ENCODE measurements at regions not wholly inside any gene's neighbourhood (a gene's known extent, or its start where the extent isn't known, plus 50 kb on each side); places are given as distances from the start of the nearest gene placed in this dataset.
A peak's percentile ranks its signal among the peaks of the same experiment; 100 is the strongest.

DNA sequence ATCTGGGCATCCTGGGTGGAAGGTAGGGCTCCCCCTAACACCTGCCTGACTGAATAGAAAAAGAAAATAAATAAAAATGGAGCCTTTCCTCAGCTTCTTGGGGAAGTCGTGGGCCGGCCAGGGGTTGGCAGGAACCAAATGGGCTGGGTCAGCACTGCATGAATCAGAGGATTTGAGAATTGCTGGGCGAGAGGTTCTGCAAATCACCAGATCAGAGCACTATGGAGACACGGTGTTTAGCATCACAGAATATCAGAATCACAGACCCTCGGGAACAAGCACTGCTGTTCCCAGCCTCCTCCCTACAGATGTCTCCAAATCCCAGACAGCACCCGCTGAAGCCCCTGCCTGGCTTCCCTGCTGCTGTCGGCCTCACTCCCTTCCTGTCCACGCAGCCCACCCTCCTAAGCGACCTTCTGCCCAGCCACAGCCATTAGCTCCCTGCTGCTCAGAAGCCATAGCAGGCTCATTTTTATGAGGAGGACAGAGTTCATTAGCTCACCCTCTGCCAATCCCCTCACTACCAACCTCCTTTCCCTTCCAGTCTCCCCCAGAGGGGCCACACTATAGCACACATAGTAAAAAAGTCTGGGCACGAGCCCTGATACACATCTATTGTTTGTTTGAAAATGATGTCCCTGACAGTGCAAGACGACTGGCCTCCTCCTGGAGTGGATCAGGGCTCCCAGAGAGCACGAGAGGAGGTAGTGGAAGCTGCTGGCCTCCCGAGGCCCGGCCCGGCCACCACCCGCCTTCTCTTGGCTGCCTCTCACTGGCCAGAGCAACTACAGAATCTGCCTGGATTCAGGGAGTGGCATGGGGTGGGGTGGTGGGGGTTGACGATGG lies 64.6 kb upstream of the TAF1B start:
- Mint-ChIP-seq H3K4me3 (no peak overlapping the region), H3K4me1 (peaks cover 43% of the 10 kb centered on the region)

DNA sequence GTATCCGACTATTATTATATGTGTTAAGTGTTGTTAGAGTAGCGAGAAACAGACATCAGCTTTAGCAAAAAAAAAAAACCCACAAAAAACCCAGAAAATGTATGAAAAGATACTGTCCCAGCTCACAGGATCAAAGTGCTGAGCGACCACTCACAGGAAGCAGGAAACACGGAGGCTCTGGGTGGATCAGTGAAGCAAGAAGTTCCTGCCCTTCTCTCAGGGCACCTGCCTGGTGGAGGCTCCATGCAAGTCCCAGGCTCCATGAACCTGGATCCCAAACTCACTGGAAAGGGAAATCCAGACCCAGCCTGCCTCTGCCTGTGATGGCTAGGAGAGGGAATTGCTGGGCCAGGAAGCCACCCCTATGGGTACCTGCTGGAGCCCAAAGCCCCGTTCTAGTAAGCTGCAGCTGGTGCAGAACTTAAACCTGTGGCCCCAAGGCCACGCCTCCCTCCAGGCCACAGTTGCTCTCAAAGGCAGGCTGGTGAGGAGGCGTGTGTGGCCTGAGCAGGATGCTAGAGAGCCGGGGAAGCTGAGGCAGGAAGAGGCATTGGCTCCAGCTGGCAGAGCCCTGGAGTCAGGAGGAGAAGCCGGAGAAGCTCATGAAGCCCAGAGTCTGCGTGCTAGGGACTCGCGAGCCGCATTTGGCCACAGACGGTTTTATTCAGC lies 63.5 kb upstream of the TAF1B start:
- H3K4me1 Mint-ChIP-seq = peaks cover 49% of the 10 kb centered on the region
- no peaks in the 10 kb centered on the region for H3K36me3 Mint-ChIP-seq
- no peak overlapping the region for H3K4me3 Mint-ChIP-seq
- peak overlapping the region; percentile 46 for H3K27ac Mint-ChIP-seq
- no peaks in the 10 kb centered on the region for H3K9me3 Mint-ChIP-seq
- H3K27me3 Mint-ChIP-seq = no peaks in the 10 kb centered on the region

More for the DNA sequence above, 64.6 kb upstream of the TAF1B start:
- Mint-ChIP-seq H3K27me3 (no peaks in the 10 kb centered on the region), H3K36me3 (no peaks in the 10 kb centered on the region), H3K9me3 (no peaks in the 10 kb centered on the region), H3K27ac (no peak overlapping the region)

DNA sequence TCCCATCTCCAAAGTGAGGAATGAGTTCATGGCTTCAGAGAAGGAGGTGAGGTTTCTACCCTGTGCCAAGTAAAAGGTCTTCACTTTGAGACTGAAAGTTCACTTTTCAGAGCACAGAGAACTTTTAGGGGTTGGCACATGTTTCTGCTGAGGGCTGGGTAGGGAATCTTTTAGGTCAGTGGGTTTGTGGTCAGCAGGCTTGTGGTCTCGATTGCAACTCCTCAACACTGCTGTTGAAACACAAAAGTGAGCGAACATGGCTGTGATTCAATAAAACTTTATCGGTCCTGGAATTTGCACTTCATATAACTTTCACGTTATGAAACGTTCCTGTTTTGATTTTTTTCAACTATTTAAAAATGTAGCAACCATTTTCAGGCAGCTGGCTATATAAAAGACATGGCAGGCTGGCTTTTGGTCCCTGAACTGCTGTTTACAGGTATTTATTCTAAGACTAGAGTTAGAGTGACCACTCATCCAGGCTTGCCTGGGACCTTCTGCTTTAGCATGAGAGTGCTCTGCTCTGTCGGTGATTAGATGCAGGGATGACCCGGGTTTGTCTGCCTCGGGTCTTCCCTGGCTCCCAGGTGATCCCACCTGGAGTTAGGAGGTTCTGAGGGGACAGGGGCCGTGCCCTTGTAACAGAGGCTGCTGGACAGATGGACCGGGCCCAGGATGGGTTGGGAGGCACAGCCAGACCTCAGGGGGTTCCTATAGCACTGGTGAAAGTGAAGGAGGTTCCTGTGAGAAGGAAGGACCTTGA lies 62.7 kb upstream of the TAF1B start:
- Mint-ChIP-seq H3K4me3 (no peak overlapping the region), H3K4me1 (peaks cover 49% of the 10 kb centered on the region), H3K9me3 (no peaks in the 10 kb centered on the region), H3K27me3 (no peaks in the 10 kb centered on the region), H3K36me3 (no peaks in the 10 kb centered on the region), H3K27ac (no peak overlapping the region)

DNA sequence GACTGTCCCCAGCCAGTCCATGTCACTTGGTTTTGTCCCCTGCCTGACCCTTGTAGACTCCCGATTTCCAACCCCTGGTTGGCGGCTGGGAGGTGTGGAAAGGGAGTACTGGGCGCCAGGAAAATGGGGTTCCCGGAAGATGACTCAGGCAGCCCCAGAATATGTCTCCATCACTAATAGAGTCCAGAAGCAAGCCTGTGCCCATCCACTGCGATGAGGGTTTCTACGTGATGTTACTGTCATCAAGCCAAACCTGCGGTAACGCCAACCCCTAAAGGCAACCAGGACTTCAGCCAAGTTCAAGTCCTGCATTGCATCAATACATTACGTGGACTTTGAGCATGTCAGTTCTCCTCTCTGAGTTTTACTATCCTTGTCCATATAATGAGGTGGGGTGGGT lies 62.0 kb upstream of the TAF1B start:
- H3K9me3 Mint-ChIP-seq = no peaks in the 10 kb centered on the region
- no peaks in the 10 kb centered on the region for H3K36me3 Mint-ChIP-seq
- H3K27me3 Mint-ChIP-seq = no peaks in the 10 kb centered on the region
- no peak overlapping the region for H3K27ac Mint-ChIP-seq
- H3K4me3 Mint-ChIP-seq = no peak overlapping the region
- H3K4me1 Mint-ChIP-seq = peaks cover 49% of the 10 kb centered on the region

DNA sequence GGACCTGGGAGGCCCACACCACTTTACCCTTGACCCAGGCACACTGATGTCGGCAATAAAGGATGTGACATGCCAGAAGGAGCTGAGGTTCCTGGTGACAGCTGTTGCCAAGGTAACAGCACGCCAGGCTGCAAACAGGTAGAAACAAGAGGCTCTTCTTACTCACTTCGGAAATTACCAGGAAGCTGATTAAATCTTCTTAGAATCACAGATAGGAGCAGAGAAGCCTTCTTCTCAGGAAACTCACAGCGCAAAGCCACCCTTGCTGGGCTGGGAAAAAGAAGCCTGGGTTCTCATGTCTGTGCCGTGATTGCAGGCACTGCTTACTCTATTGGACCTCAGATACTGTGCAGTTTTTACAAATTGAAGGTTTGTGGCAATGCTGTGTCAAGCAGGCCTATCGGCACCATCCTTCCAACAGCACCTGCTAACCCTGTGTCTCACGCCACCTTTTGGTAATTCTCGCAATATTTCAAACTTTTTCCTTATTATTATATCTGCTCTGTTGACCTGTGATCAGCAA lies 61.0 kb upstream of the TAF1B start:
- peak overlapping the region; percentile 48 for H3K4me3 Mint-ChIP-seq
- no peaks in the 10 kb centered on the region for H3K9me3 Mint-ChIP-seq
- peaks cover 51% of the 10 kb centered on the region for H3K4me1 Mint-ChIP-seq
- peak overlapping the region; percentile 92 for H3K27ac Mint-ChIP-seq
- H3K36me3 Mint-ChIP-seq = no peaks in the 10 kb centered on the region
- H3K27me3 Mint-ChIP-seq = no peaks in the 10 kb centered on the region

DNA sequence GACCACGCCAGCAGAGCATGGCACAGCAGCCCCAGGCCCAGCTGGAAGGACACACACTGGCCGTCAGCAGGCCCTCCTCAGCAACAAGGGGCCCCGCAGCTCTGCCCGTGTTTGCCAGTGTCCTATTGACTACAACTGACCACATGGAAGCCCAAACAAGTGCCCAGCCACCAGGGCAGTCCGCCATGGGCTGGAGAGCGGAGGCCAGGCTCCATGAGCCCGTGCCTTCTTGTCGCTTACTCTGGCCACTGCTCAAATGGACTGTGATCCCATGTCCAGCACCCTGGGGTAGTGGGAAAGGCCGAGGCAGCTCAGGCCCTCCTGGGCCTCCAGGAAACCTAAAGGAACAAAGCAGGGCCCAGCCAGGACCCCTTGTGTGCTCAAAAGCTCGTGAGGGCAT lies 53.9 kb upstream of the TAF1B start:
- no peak overlapping the region for H3K27ac Mint-ChIP-seq

DNA sequence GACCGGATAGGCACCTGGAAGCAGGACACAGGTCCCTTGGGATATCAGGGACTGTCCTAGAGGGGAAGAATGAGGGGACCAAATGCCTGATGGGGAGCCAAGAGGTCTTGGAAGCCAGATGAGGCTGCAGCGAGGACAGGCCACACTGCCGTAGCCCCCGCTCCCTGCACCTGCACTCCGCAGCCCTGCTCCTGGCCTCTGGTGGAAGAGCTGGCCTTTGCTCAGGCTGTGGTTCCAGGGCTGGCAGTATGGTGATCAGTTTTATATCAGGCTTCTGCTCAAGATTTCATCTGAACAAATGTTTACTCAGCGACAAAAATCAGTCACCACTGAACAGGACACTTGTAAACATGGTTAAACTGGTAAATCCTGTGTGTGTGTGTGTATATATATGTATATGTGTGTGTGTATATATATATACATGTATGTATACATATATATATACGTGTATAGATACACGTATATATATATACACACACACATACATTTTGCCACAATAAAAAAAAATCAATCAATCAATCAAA lies 52.5 kb upstream of the TAF1B start:
- H3K4me3 Mint-ChIP-seq = no peak overlapping the region
- no peaks in the 10 kb centered on the region for H3K27me3 Mint-ChIP-seq
- H3K36me3 Mint-ChIP-seq = no peaks in the 10 kb centered on the region
- H3K27ac Mint-ChIP-seq = no peak overlapping the region
- H3K4me1 Mint-ChIP-seq = peaks cover 6% of the 10 kb centered on the region
- H3K9me3 Mint-ChIP-seq = no peaks in the 10 kb centered on the region

More for the DNA sequence above, 53.9 kb upstream of the TAF1B start:
- no peaks in the 10 kb centered on the region for H3K9me3 Mint-ChIP-seq
- no peaks in the 10 kb centered on the region for H3K27me3 Mint-ChIP-seq
- H3K36me3 Mint-ChIP-seq = no peaks in the 10 kb centered on the region
- no peak overlapping the region for H3K4me3 Mint-ChIP-seq
- H3K4me1 Mint-ChIP-seq = peaks cover 9% of the 10 kb centered on the region

DNA sequence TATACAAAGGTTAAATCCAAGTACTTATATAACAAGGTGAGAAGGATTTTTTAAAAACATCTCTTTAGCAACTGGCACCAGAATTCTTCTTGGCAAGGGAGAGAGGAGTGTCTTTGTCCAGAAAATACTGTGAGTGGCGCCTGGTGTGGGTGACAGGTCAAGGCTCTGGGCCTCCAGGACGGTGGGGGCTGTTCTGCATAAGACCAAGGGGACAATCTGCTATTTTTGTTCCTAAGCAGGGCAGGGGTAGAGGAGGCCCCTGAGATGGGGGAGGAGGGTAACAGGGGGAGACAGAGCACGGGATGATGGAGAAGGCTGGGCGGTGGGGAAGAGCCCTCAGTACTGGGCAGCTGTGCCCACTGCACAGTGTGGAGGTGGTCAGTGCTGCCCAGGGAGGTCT lies 51.6 kb upstream of the TAF1B start:
- no peak overlapping the region for H3K4me3 Mint-ChIP-seq
- no peaks in the 10 kb centered on the region for H3K27me3 Mint-ChIP-seq
- H3K4me1 Mint-ChIP-seq = peaks cover 6% of the 10 kb centered on the region
- no peaks in the 10 kb centered on the region for H3K36me3 Mint-ChIP-seq
- H3K9me3 Mint-ChIP-seq = no peaks in the 10 kb centered on the region
- no peak overlapping the region for H3K27ac Mint-ChIP-seq

DNA sequence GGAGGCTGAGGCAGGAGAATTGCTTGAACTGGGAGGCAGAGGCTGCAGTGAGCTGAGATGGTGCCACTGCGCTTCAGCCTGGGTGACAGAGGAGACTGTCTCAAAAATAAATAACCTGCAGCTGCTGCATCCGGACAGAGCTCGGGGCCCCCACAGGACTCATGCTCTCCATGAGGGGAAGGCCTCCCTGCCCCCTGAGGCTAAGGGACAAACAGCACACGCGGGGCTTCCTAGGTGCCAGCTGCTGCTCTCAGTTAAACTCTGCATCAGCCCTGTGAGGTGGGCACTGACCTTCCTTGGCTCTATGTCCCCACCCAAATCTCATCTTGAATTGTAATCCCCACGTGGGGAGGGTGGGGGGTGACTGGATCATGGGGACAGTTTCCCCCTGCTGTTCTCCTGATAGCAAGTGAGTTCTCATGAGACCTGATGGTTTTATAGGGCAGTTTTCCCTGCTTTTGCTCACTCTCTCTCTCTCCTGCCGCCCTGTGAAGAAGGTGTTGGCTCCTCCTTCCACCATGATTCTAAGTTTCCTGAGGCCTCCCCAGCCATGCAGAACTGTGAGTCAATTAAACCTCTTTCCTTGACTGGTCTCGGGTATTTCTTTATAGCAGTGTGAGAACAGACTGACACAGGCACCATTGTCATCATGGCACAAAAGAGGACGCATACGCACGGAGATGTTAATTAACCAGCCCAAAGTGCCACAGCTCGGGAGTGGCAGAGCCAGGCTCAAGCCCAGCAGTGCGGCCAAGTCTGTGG lies 49.9 kb upstream of the TAF1B start:
- Mint-ChIP-seq H3K27ac (no peak overlapping the region), H3K9me3 (no peaks in the 10 kb centered on the region), H3K4me1 (no peaks in the 10 kb centered on the region), H3K27me3 (no peaks in the 10 kb centered on the region), H3K36me3 (no peaks in the 10 kb centered on the region), H3K4me3 (no peak overlapping the region)

Data from activated naive CD4-positive, alpha-beta T cell treated with anti-CD3 and anti-CD28 coated beads, Interleukin-2, amount 50 U/mL, for 24 hours (primary cell).